ENCODE measurements at regions not wholly inside any gene's neighbourhood (a gene's known extent, or its start where the extent isn't known, plus 50 kb on each side); places are given as distances from the start of the nearest gene placed in this dataset.

GRCh38 chr18:11505993-11506392 is 103.4 kb upstream of the SLC35G4 start:
- no peak for TF ChIP-seq ZNF274 (IDR thresholded peaks at IDR 0.05; ENCODE audit: low read depth, low read length)
- TF ChIP-seq YY1 (IDR thresholded peaks at IDR 0.05; ENCODE audit: insufficient read depth, insufficient read length) = no peak
